Stomach (tissue), 8 donors: ENCODE measurements at regions not wholly inside any gene's neighbourhood (a gene's known extent, or its start where the extent isn't known, plus 50 kb on each side); places are given as distances from the start of the nearest gene placed in this dataset.

Experiments used
- DNase-seq, 2 donors: peaks; one replicate each; pipeline versions ENCODE4 v3.0.0 to v3.0.0-alpha.2; 2013 to 2019
- H3K27ac ChIP-seq, 5 donors: fragments of 200-600 bp in 4 of 5; sonication (generic) in 4 of 5; one replicate each; pipeline ENCODE4 v1.5.1; 2013 to 2019; ENCODE audit warnings: mild to moderate bottlenecking in 1 of 5, moderate library complexity in 1 of 5
- H3K27me3 ChIP-seq, 3 donors: fragments of 200-600 bp; sonication (generic); one replicate each; pipeline ENCODE4 v1.5.1; 2017 to 2019; ENCODE audit warnings: mixed run types in 1 of 3
- H3K36me3 ChIP-seq, 4 donors: fragments of 200-600 bp; sonication (generic); 1 replicate in 3 of 4; 2 replicates in 1 of 4; pipeline ENCODE4 v1.5.1; 2016 to 2019
- H3K4me1 ChIP-seq, 4 donors: fragments of 200-600 bp; sonication (generic); one replicate each; pipeline ENCODE4 v1.5.1; 2016 to 2019
- H3K4me3 ChIP-seq, 4 donors: fragments of 200-600 bp; sonication (generic) in 3 of 4; one replicate each; pipeline ENCODE4 v1.5.1; 2016 to 2019; ENCODE audit warnings: mild to moderate bottlenecking in 1 of 4
- H3K9me3 ChIP-seq, 4 donors: fragments of 200-600 bp; sonication (generic); one replicate each; pipeline ENCODE4 v1.5.1; 2016 to 2019
- CTCF ChIP-seq, 7 experiments: fragments of 450-650 bp in 4 of 7; fragments of 200-600 bp in 3 of 7; sonication (generic) in 3 of 7; IDR thresholded peaks; one replicate each; pipeline ENCODE4 v1.5.1; 2016 to 2019; ENCODE audit warnings: antibody characterized with exemption in 7 of 7, control low read depth in 2 of 7, mild to moderate bottlenecking in 1 of 7
- EP300 ChIP-seq: sonication (generic); formaldehyde crosslinking; IDR thresholded peaks from one replicate; pipeline ENCODE4 v1.6.1; 2017; ENCODE audit warnings: antibody characterized with exemption
- POLR2A ChIP-seq, 4 donors: fragments of 450-650 bp; IDR thresholded peaks; one replicate each; pipeline ENCODE4 v1.6.1; 2016; ENCODE audit warnings: antibody characterized with exemption in 4 of 4, control low read depth in 2 of 4, mild to moderate bottlenecking in 1 of 4, moderate library complexity in 1 of 4
- POLR2AphosphoS5 ChIP-seq, 3 donors: sonication (generic); formaldehyde crosslinking; IDR thresholded peaks; one replicate each; pipeline ENCODE4 v1.6.1; 2016; ENCODE audit warnings: antibody characterized with exemption in 3 of 3
- WGBS, 5 donors: extraction: QIAGEN DNeasy Blood & Tissue Kit in 3 of 5; methylation state at CpG; one replicate each; pipeline versions ENCODE4 v1.1.5 to v1.1.7; 2013 to 2018; 5-methylcytosine and 5-hydroxymethylcytosine counted together
- intact Hi-C: fragments of 100-400 bp; cut with DNase I; formaldehyde crosslinking; loops from one replicate; pipeline ENCODE4 v1.15.1; 2023; ENCODE audit warnings: low total_unique reads
- donor health status: healthy with polysubstance abuse.
- donor health status: Bipolar disorder and iron deficiency.
- donor health status: healthy.

GRCh38 chr11:25613865-25614264 lies 718.1 kb upstream of the ANO3 start:
- 60 to 66% (median 63%) methylated on average over 4 of the region's 4 CpGs for WGBS, 5 donors
- Histone ChIP-seq H3K36me3 (no peaks in the 10 kb centered on the region), H3K4me3 (no peak overlapping the region), H3K4me1 (no peaks in the 10 kb centered on the region), H3K27ac (no peak overlapping the region), H3K27me3 (no peaks in the 10 kb centered on the region), H3K9me3 (peaks cover 0 to 6% (median 2%) of the 10 kb centered on the region in 4 donors)
- DNase-seq: no peak
- intact Hi-C loops: no loop called here
- no peak for TF ChIP-seq EP300
- no peak for TF ChIP-seq POLR2A (IDR thresholded peaks at IDR 0.05)
- TF ChIP-seq CTCF (IDR thresholded peaks at IDR 0.05): no peak
- no peak for TF ChIP-seq POLR2AphosphoS5 (IDR thresholded peaks at IDR 0.05)

- WGBS, 5 donors: 43 to 71% (median 46%) methylated on average over 2 of the region's 2 CpGs
- H3K4me3 ChIP-seq: no peak overlapping the region
- H3K27me3 ChIP-seq: no peaks in the 10 kb centered on the region
- H3K27ac ChIP-seq: no peak overlapping the region
- no peak for TF ChIP-seq POLR2AphosphoS5 (IDR thresholded peaks at IDR 0.05)
- no peak for TF ChIP-seq EP300
- TF ChIP-seq POLR2A (IDR thresholded peaks at IDR 0.05): no peak
- no peak for TF ChIP-seq CTCF (IDR thresholded peaks at IDR 0.05)
- no peaks in the 10 kb centered on the region for H3K4me1 ChIP-seq
- intact Hi-C loops: no loop called here
- no peak for DNase-seq
- peaks cover 0 to 6% (median 2%) of the 10 kb centered on the region in 4 donors for H3K9me3 ChIP-seq
- no peaks in the 10 kb centered on the region for H3K36me3 ChIP-seq
Observed at GRCh38 chr11:25615069-25615468, 716.9 kb upstream of the ANO3 start.

GRCh38 chr11:25615841-25616240 lies 716.1 kb upstream of the ANO3 start:
- Histone ChIP-seq H3K4me1 (no peaks in the 10 kb centered on the region), H3K27me3 (no peaks in the 10 kb centered on the region), H3K27ac (no peak overlapping the region), H3K9me3 (peaks cover 0 to 6% (median 2%) of the 10 kb centered on the region in 4 donors), H3K4me3 (no peak overlapping the region), H3K36me3 (no peaks in the 10 kb centered on the region)
- no peak for TF ChIP-seq POLR2AphosphoS5 (IDR thresholded peaks at IDR 0.05)
- no peak for TF ChIP-seq CTCF (IDR thresholded peaks at IDR 0.05)
- TF ChIP-seq POLR2A (IDR thresholded peaks at IDR 0.05): no peak
- TF ChIP-seq EP300: no peak
- 79 to 89% (median 84%) methylated on average over 2 of the region's 2 CpGs for WGBS, 5 donors
- intact Hi-C loops: no loop called here
- no peak for DNase-seq

GRCh38 chr11:25625094-25625493 lies 706.8 kb upstream of the ANO3 start:
- DNase-seq: no peak
- H3K4me3 ChIP-seq: no peak overlapping the region
- H3K4me1 ChIP-seq: no peaks in the 10 kb centered on the region
- H3K27me3 ChIP-seq: no peaks in the 10 kb centered on the region
- no peak for TF ChIP-seq POLR2AphosphoS5 (IDR thresholded peaks at IDR 0.05)
- TF ChIP-seq POLR2A (IDR thresholded peaks at IDR 0.05): no peak
- TF ChIP-seq EP300: no peak
- no peak for TF ChIP-seq CTCF (IDR thresholded peaks at IDR 0.05)
- H3K36me3 ChIP-seq: no peaks in the 10 kb centered on the region
- 40 to 66% (median 60%) methylated on average over 3 of the region's 3 CpGs for WGBS, 5 donors
- peaks cover 0 to 10% (median 0%) of the 10 kb centered on the region in 4 donors for H3K9me3 ChIP-seq
- intact Hi-C loops: no loop called here
- H3K27ac ChIP-seq: no peak overlapping the region
